ENCODE measurements at regions not wholly inside any gene's neighbourhood (a gene's known extent, or its start where the extent isn't known, plus 50 kb on each side); places are given as distances from the start of the nearest gene placed in this dataset.

DNA sequence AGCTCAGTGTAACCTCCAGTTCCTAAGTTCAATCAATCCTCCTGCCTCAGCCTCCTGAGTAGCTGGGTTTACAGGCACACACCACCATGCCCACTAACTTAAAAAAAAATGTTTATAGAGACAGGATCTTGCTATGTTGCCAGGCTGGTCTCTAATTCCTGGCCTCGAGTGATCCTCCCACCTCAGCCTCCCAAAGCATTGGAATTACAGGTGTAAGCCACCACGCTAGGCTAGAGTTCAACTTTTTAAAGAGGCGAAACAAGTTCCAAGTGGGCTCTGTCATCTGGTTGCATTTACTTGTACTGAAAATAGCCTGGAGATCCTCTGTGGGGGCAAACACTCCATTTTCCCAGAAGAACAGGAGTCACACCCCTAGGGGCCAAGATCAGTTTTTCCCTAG lies 100.7 kb upstream of the RIPOR2 start:
- intact Hi-C loops (cut with DNase I; ENCODE audit: low total_unique reads), result no loop called here
- H3K4me3 ChIP-seq, result no peak overlapping the region
- no peaks in the 10 kb centered on the region for H3K36me3 ChIP-seq
- H3K27me3 ChIP-seq, result no peaks in the 10 kb centered on the region
- no peaks in the 10 kb centered on the region for H3K9me3 ChIP-seq
- TF ChIP-seq, protein P1, sequence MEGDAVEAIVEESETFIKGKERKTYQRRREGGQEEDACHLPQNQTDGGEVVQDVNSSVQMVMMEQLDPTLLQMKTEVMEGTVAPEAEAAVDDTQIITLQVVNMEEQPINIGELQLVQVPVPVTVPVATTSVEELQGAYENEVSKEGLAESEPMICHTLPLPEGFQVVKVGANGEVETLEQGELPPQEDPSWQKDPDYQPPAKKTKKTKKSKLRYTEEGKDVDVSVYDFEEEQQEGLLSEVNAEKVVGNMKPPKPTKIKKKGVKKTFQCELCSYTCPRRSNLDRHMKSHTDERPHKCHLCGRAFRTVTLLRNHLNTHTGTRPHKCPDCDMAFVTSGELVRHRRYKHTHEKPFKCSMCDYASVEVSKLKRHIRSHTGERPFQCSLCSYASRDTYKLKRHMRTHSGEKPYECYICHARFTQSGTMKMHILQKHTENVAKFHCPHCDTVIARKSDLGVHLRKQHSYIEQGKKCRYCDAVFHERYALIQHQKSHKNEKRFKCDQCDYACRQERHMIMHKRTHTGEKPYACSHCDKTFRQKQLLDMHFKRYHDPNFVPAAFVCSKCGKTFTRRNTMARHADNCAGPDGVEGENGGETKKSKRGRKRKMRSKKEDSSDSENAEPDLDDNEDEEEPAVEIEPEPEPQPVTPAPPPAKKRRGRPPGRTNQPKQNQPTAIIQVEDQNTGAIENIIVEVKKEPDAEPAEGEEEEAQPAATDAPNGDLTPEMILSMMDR (IDR thresholded peaks at IDR 0.05), result no peak
- TF ChIP-seq POLR2AphosphoS5 (IDR thresholded peaks at IDR 0.05), result no peak
- TF ChIP-seq POLR2A (IDR thresholded peaks at IDR 0.05), result no peak
- no peak overlapping the region for H3K27ac ChIP-seq
- H3K4me1 ChIP-seq, result no peaks in the 10 kb centered on the region
- no peak for DNase-seq (ENCODE audit: low spot score in 2 of 2)

DNA sequence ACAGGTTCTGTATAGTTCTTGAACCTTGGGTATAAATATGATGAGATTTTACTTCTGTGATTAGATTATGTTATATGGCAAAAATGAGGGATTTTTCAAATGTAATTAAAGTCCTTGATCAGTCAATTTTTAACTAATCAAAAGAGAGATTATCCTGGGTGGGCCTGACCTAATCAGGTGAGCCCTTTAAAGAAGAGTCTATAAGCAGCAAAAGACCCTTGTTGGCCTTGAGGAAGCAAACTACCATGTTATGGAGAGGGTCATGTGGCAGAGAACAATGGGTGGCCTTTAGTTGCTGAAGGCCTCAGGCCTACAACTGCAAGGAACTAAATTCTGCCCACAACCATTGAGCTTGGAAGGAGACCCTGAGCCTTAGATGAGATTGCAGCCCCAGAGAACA lies 102.5 kb upstream of the RIPOR2 start:
- Histone ChIP-seq H3K36me3 (no peaks in the 10 kb centered on the region), H3K4me1 (no peaks in the 10 kb centered on the region), H3K9me3 (no peaks in the 10 kb centered on the region), H3K27me3 (no peaks in the 10 kb centered on the region), H3K27ac (no peak overlapping the region), H3K4me3 (no peak overlapping the region)
- DNase-seq (ENCODE audit: low spot score in 2 of 2), result no peak
- intact Hi-C loops (cut with DNase I; ENCODE audit: low total_unique reads), result no loop called here
- TF ChIP-seq POLR2A (IDR thresholded peaks at IDR 0.05), result no peak
- TF ChIP-seq, protein P1 (IDR thresholded peaks at IDR 0.05), result no peak
- no peak for TF ChIP-seq POLR2AphosphoS5 (IDR thresholded peaks at IDR 0.05)

DNA sequence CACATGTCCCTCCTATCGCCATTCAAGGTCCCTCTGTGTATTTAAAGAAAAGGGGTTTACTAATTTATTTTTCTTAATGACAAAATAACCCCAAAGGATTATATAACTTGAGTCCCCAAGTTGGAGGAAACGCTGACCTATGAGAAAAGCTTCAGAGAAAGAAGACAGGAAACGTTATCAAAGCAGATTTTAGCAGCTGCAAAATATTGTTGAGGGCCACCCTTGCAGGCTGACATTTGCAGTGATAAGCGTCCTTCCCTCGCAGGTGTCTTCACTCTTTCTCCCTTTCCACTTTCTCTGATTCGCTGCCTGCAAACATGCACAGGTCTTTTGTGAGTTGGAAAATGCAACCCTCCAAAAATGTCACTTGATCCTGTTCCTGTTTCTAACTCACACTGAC lies 103.2 kb upstream of the RIPOR2 start:
- Histone ChIP-seq H3K4me1 (no peaks in the 10 kb centered on the region), H3K27me3 (no peaks in the 10 kb centered on the region), H3K36me3 (no peaks in the 10 kb centered on the region), H3K4me3 (no peak overlapping the region), H3K9me3 (no peaks in the 10 kb centered on the region), H3K27ac (no peak overlapping the region)
- TF ChIP-seq POLR2A (IDR thresholded peaks at IDR 0.05), result no peak
- no peak for TF ChIP-seq POLR2AphosphoS5 (IDR thresholded peaks at IDR 0.05)
- TF ChIP-seq, protein P1 (IDR thresholded peaks at IDR 0.05), result no peak
- intact Hi-C loops (cut with DNase I; ENCODE audit: low total_unique reads), result no loop called here
- DNase-seq (ENCODE audit: low spot score in 2 of 2), result no peak

DNA sequence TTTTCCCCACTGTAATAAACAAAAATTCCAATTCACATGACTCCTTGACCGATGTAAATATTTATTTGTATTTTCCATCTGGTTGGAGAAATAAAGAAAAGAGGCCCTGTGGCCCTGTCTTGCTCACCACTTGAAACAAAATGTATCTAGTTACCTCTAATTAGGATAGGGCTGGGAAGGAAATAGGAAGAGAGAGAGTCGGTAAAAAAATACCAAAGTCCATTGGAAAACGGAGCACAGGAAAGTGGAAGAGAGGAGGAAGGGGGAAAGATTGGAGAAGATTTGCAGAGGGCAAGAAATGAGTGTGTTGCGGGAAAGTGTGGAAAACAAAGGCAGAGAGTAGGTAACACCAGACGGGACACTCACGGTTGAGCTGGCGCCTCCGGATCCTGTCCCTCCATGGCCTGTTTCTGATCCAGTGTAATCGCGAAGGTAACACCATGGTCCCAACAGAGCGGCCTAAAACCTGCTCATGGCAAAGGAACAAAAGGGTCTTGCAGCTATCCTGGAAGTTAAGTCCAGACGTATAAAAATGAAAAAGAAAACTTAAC lies 105.8 kb upstream of the RIPOR2 start:
- TF ChIP-seq POLR2AphosphoS5 (IDR thresholded peaks at IDR 0.05) (no peak), POLR2A (IDR thresholded peaks at IDR 0.05) (no peak)
- TF ChIP-seq, protein P1 (IDR thresholded peaks at IDR 0.05), result no peak
- Histone ChIP-seq H3K4me3 (peak overlapping the region in 1 of 3 donors; percentile 7), H3K36me3 (no peaks in the 10 kb centered on the region), H3K4me1 (no peaks in the 10 kb centered on the region), H3K9me3 (no peaks in the 10 kb centered on the region), H3K27ac (no peak overlapping the region), H3K27me3 (no peaks in the 10 kb centered on the region)
- DNase-seq (ENCODE audit: low spot score in 2 of 2), result no peak
- intact Hi-C loops (cut with DNase I; ENCODE audit: low total_unique reads), result no loop called here

DNA sequence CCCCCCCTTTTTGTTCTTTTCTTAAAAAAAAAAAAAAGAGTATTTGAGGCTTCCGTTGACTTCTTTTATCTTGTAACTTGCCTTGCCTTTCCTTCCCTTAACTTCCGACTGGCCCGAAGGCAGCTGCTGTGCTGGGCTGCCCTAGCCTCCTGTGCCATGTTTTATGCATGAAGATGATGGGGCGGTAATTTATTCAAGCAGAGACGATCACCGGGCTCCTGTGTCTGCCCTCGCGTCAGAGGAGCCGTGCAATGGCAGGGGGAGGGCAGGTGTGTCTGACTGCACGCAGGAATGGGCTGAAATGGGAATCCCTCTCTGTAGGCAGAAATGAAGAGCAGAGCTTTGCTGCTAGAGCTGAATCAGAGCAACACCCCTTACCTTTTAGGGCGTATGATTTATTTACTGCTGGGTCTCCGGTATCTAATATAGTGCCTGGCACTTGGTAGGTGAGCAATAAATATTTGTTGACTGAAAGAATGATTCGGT lies 106.3 kb upstream of the RIPOR2 start:
- H3K27ac ChIP-seq, result no peak overlapping the region
- DNase-seq (ENCODE audit: low spot score in 2 of 2), result no peak
- H3K36me3 ChIP-seq, result no peaks in the 10 kb centered on the region
- no peaks in the 10 kb centered on the region for H3K9me3 ChIP-seq
- intact Hi-C loops (cut with DNase I; ENCODE audit: low total_unique reads), result no loop called here
- no peak for TF ChIP-seq POLR2A (IDR thresholded peaks at IDR 0.05)
- TF ChIP-seq, protein P1 (IDR thresholded peaks at IDR 0.05), result no peak
- no peak for TF ChIP-seq POLR2AphosphoS5 (IDR thresholded peaks at IDR 0.05)
- H3K4me3 ChIP-seq, result no peak overlapping the region
- no peaks in the 10 kb centered on the region for H3K4me1 ChIP-seq
- H3K27me3 ChIP-seq, result no peaks in the 10 kb centered on the region
